GM23248 (cell line): ENCODE measurements at regions not wholly inside any gene's neighbourhood (a gene's known extent, or its start where the extent isn't known, plus 50 kb on each side); places are given as distances from the start of the nearest gene placed in this dataset.

Experiments
- DNase-seq: peaks from one replicate; pipeline ENCODE4 v3.0.0-alpha.2; 2015
- H2AFZ ChIP-seq: fragments of 200-600 bp; sonication (generic); 2 replicates; pipeline ENCODE4 v1.6.1; 2016; ENCODE audit warnings: antibody characterized with exemption
- H3F3A ChIP-seq: fragments of 200-600 bp; sonication (generic); 2 replicates; pipeline ENCODE4 v1.6.1; 2016; ENCODE audit warnings: mild to moderate bottlenecking, antibody characterized with exemption, mixed run types; ENCODE audit not compliant: insufficient read depth
- H3K27ac ChIP-seq: fragments of 200-600 bp; sonication (generic); 2 replicates; pipeline ENCODE4 v1.5.1; 2016; ENCODE audit warnings: mild to moderate bottlenecking
- H3K27me3 ChIP-seq: fragments of 200-600 bp; sonication (generic); replicated peaks from 2 replicates; pipeline ENCODE4 v1.6.1; 2016; ENCODE audit warnings: mild to moderate bottlenecking; ENCODE audit not compliant: insufficient read depth
- H3K36me3 ChIP-seq: fragments of 200-600 bp; sonication (generic); 2 replicates; pipeline ENCODE4 v1.6.1; 2016; ENCODE audit warnings: low read depth, mild to moderate bottlenecking
- H3K4me1 ChIP-seq: fragments of 200-600 bp; sonication (generic); 2 replicates; pipeline ENCODE4 v1.6.1; 2016; ENCODE audit warnings: mild to moderate bottlenecking; ENCODE audit not compliant: insufficient read depth
- H3K4me2 ChIP-seq: fragments of 200-600 bp; sonication (generic); one replicate; pipeline ENCODE4 v1.6.1; 2016; ENCODE audit warnings: mild to moderate bottlenecking; ENCODE audit not compliant: unreplicated experiment
- H3K4me3 ChIP-seq: fragments of 200-600 bp; sonication (generic); 2 replicates; pipeline ENCODE4 v1.5.1; 2016; ENCODE audit warnings: mild to moderate bottlenecking
- H3K79me2 ChIP-seq: fragments of 200-600 bp; sonication (generic); 2 replicates; pipeline ENCODE4 v1.6.1; 2016; ENCODE audit warnings: mild to moderate bottlenecking; ENCODE audit not compliant: insufficient read depth
- H3K9ac ChIP-seq: fragments of 200-600 bp; sonication (generic); 2 replicates; pipeline ENCODE4 v1.6.1; 2016; ENCODE audit warnings: mild to moderate bottlenecking
- H3K9me2 ChIP-seq: fragments of 200-600 bp; sonication (generic); 2 replicates; pipeline ENCODE4 v1.6.1; 2016; ENCODE audit warnings: mixed run types, mild to moderate bottlenecking, moderate library complexity; ENCODE audit not compliant: insufficient read depth
- H3K9me3 ChIP-seq: fragments of 200-600 bp; sonication (generic); one replicate; pipeline ENCODE4 v1.6.1; 2017; ENCODE audit warnings: low read depth
- H4K20me1 ChIP-seq: fragments of 200-600 bp; sonication (generic); 2 replicates; pipeline ENCODE4 v1.6.0; 2016; ENCODE audit not compliant: insufficient read depth
- EZH2 ChIP-seq: fragments of 200-600 bp; sonication (generic); IDR thresholded peaks from 2 replicates; pipeline ENCODE4 v1.6.1; 2018; ENCODE audit warnings: antibody characterized with exemption, mild to moderate bottlenecking; ENCODE audit not compliant: insufficient read depth, poor library complexity, severe bottlenecking
- EZH2phosphoT487 ChIP-seq: fragments of 200-600 bp; sonication (generic); IDR thresholded peaks from 2 replicates; pipeline ENCODE4 v1.6.1; 2018; ENCODE audit warnings: antibody characterized with exemption, moderate library complexity, mild to moderate bottlenecking, low read depth; ENCODE audit not compliant: insufficient read depth
- WGBS, 2 experiments: methylation state at CpG; one replicate each; pipeline ENCODE4 v1.1.6; 2015 to 2017; ENCODE audit warnings: low lambda C conversion rate in 2 of 2, low coverage in 1 of 2; ENCODE audit errors: missing lambda C conversion rate in 2 of 2; 5-methylcytosine and 5-hydroxymethylcytosine counted together
- in situ Hi-C: fragments of 300-500 bp; cut with MboI; formaldehyde crosslinking; loops from 2 replicates; pipeline ENCODE4 v1.15.0; 2020

DNA sequence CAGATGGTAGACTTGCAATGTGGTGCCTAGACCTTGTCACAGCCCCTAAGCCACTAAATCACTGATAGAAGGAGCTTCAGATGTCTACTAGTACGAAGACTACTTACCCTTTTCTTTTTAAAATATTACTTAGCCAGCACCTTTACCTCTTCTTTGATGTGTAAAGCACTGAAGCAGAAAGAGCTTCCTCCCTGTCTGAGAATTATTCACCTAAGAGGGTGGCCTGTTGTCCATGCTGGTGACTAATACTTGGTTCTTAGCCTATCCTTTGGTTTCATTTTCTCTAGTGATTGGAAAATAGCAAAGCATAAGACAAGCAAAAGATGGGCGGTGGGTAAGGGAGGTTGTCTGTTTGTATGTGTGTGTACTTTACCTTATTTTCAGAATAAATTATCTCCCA is 794.6 kb downstream of the TFAP2A start:
- H3K79me2 ChIP-seq: no peaks in the 10 kb centered on the region
- no peaks in the 10 kb centered on the region for H3K9me2 ChIP-seq
- no peaks in the 10 kb centered on the region for H4K20me1 ChIP-seq
- peaks cover 42% of the 10 kb centered on the region for H3K4me1 ChIP-seq
- H3K4me3 ChIP-seq: no peak overlapping the region
- H3K9me3 ChIP-seq: no peaks in the 10 kb centered on the region
- H3F3A ChIP-seq: peaks cover 33% of the 10 kb centered on the region
- DNase-seq: peak; percentile 65
- H3K27me3 ChIP-seq: no peaks in the 10 kb centered on the region
- H3K27ac ChIP-seq: peak overlapping the region; percentile 91
- 45 to 57% methylated on average over 2 of the region's 2 CpGs for WGBS, 2 experiments
- in situ Hi-C loops: no loop called here
- H3K36me3 ChIP-seq: no peaks in the 10 kb centered on the region
- no peak overlapping the region for H3K9ac ChIP-seq
- TF ChIP-seq EZH2: no peak
- TF ChIP-seq EZH2phosphoT487: no peak
- H3K4me2 ChIP-seq: no peak overlapping the region
- peak overlapping the region; percentile 50; the same call in 1 of the 2 replicates for H2AFZ ChIP-seq

GRCh38 chr6:9614778-9615177 is 800.1 kb downstream of the TFAP2A start:
- Histone ChIP-seq H3K4me2 (no peak overlapping the region), H3K27me3 (no peaks in the 10 kb centered on the region)
- in situ Hi-C loops: no loop called here

DNA sequence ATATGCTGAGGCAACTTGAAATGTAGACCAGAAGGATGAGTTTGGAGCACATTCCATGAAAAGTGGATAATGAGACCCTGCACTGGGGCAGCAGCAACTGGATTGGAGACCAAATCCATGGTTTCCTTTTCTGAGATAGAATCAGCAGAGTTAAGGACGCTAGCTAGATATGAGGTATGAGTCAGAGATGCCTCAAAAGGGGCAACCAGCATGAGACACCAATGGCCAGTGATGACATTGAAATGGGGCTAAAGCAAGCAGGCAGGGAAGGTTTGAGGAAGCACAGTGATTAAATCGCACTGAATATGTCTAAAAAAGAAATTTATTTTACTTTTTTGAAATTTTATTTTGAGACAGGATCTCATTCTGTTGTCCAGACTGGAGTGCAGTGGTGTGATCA is 802.4 kb downstream of the TFAP2A start:
- Histone ChIP-seq H3K4me1 (no peaks in the 10 kb centered on the region), H3K9me2 (no peaks in the 10 kb centered on the region), H3K27me3 (no peaks in the 10 kb centered on the region), H3K27ac (no peak overlapping the region), H3K36me3 (no peaks in the 10 kb centered on the region), H3K9ac (no peak overlapping the region), H3F3A (no peaks in the 10 kb centered on the region), H3K9me3 (no peaks in the 10 kb centered on the region), H2AFZ (no peak overlapping the region), H3K4me3 (no peak overlapping the region), H3K79me2 (no peaks in the 10 kb centered on the region), H4K20me1 (no peaks in the 10 kb centered on the region), H3K4me2 (no peak overlapping the region)
- TF ChIP-seq EZH2phosphoT487 (no peak), EZH2 (no peak)
- 70 to 71% methylated on average over 2 of the region's 2 CpGs for WGBS, 2 experiments
- DNase-seq: peak; percentile 32
- in situ Hi-C loops: no loop called here

More at GRCh38 chr6:9614778-9615177, 800.1 kb downstream of the TFAP2A start:
- H4K20me1 ChIP-seq: no peaks in the 10 kb centered on the region
- H3K4me1 ChIP-seq: no peaks in the 10 kb centered on the region
- no peak overlapping the region for H2AFZ ChIP-seq
- no peak overlapping the region for H3K27ac ChIP-seq
- no peaks in the 10 kb centered on the region for H3K36me3 ChIP-seq
- H3F3A ChIP-seq: no peaks in the 10 kb centered on the region
- H3K9ac ChIP-seq: no peak overlapping the region
- TF ChIP-seq EZH2phosphoT487 (no peak), EZH2 (no peak)
- no peak for DNase-seq
- 48 to 61% methylated on average over 6 of the region's 6 CpGs for WGBS, 2 experiments
- H3K9me3 ChIP-seq: no peaks in the 10 kb centered on the region
- H3K9me2 ChIP-seq: no peaks in the 10 kb centered on the region
- H3K79me2 ChIP-seq: no peaks in the 10 kb centered on the region
- H3K4me3 ChIP-seq: no peak overlapping the region

DNA sequence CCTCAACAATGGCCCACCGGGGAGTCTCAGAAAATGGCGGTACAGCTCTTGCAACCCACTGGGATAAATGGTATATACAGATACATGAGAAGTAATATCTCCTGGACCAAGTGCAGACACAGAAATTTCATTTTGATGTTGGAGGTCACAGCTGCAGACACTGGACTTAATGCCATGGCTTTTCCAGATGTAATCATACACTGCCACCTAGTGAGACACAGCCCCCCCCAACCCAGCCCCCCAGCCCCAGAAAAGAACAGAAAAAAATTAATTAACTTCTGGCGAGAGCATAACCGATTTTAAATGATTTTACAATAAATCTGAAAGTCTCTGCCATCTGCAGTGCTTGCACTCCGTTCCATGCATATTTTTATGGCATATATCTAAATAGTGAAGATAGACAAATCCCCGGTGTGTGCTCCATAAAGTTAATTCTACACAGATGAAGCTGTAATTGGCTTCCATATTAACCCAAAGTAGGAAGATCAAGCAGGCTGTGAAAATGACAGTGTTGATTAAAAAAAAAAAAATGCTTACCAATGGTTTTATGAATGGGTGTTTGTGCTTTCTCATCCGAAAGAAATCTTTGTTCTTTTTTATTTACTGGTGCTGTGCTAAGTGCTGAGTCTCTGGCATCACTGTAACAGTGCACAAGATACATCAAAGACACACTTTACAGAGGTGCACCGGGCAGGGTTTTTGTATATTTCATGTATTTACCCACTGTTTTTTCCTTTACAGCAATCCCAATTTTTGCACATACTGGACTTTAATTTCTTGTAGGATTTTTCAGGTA is 804.1 kb downstream of the TFAP2A start:
- H3K27me3 ChIP-seq: no peaks in the 10 kb centered on the region
- H3K9ac ChIP-seq: no peak overlapping the region
- H3K4me2 ChIP-seq: no peak overlapping the region
- no peaks in the 10 kb centered on the region for H3K4me1 ChIP-seq
- TF ChIP-seq EZH2 (no peak), EZH2phosphoT487 (no peak)
- no peaks in the 10 kb centered on the region for H4K20me1 ChIP-seq
- no peaks in the 10 kb centered on the region for H3F3A ChIP-seq
- no peaks in the 10 kb centered on the region for H3K79me2 ChIP-seq
- no peak overlapping the region for H3K27ac ChIP-seq
- in situ Hi-C loops: no loop called here
- DNase-seq: no peak
- H3K4me3 ChIP-seq: no peak overlapping the region
- peak overlapping the region; percentile 18; the same call in 1 of the 2 replicates for H2AFZ ChIP-seq
- 29 to 32% methylated on average over 8 of the region's 8 CpGs for WGBS, 2 experiments
- no peaks in the 10 kb centered on the region for H3K36me3 ChIP-seq
- H3K9me2 ChIP-seq: no peaks in the 10 kb centered on the region
- H3K9me3 ChIP-seq: no peaks in the 10 kb centered on the region
